SK-N-SH (cell line): ENCODE measurements at regions not wholly inside any gene's neighbourhood (a gene's known extent, or its start where the extent isn't known, plus 50 kb on each side); places are given as distances from the start of the nearest gene placed in this dataset.

ENCODE experiments used
- CTCF ChIA-PET: fragments of 300-600, 350-600 bp; formaldehyde crosslinking; extraction: SDS; loops from one replicate; lab custom pipeline; 2021; lab: Yijun Ruan, JAX
- POLR2A ChIA-PET: fragments of 350-600 bp; sonication (Branson Sonifier 250); formaldehyde crosslinking; extraction: SDS; loops from one replicate; lab custom pipeline; 2020; ENCODE audit warnings: antibody characterized with exemption, inconsistent platforms; lab: Yijun Ruan, JAX
- DNase-seq: peaks from one replicate; pipeline ENCODE4 v3.0.0; 2012
- H2AFZ ChIP-seq: fragments of 200-600 bp; sonication (generic); 2 replicates; pipeline ENCODE4 v1.8.1; 2016; ENCODE audit warnings: antibody characterized with exemption, mild to moderate bottlenecking, low read depth
- H3F3A ChIP-seq: fragments of 200-600 bp; sonication (generic); replicated peaks from 2 replicates; pipeline ENCODE3; 2016; ENCODE audit warnings: antibody characterized with exemption, mild to moderate bottlenecking; ENCODE audit not compliant: insufficient read depth
- H3K27ac ChIP-seq, 2 experiments: fragments of 200-500 bp in 1 of 2; fragments of 200-600 bp in 1 of 2; sonication (Bioruptor generic) in 1 of 2; sonication (generic), shearing (Covaris generic) in 1 of 2; 2 replicates each; pipeline versions ENCODE4 v1.5.1 to v1.6.1; 2014 to 2016; ENCODE audit warnings: low read depth in 2 of 2, inconsistent platforms in 1 of 2, low read length in 1 of 2, mild to moderate bottlenecking in 1 of 2, mixed read lengths in 1 of 2
- H3K27me3 ChIP-seq: fragments of 200-600 bp; sonication (generic), shearing (Covaris generic); 2 replicates; pipeline ENCODE4 v1.6.1; 2016; ENCODE audit warnings: mixed run types; ENCODE audit not compliant: insufficient read depth
- H3K36me3 ChIP-seq, 2 experiments: fragments of 200-500 bp in 1 of 2; fragments of 200-600 bp in 1 of 2; sonication (Bioruptor generic) in 1 of 2; sonication (generic) in 1 of 2; replicated peaks in 1 of 2; 2 replicates each; pipeline versions ENCODE3 to v1.5.1; 2014 to 2016; ENCODE audit warnings: low read length in 1 of 2, mild to moderate bottlenecking in 1 of 2; ENCODE audit not compliant: insufficient read depth in 2 of 2, control insufficient read depth in 1 of 2
- H3K4me1 ChIP-seq, 2 experiments: fragments of 200-500 bp in 1 of 2; fragments of 200-600 bp in 1 of 2; sonication (Bioruptor generic) in 1 of 2; sonication (generic), shearing (Covaris generic) in 1 of 2; 2 replicates each; pipeline versions ENCODE4 v1.5.1 to v1.6.1; 2014 to 2016; ENCODE audit warnings: low read depth in 1 of 2, low read length in 1 of 2, mixed run types in 1 of 2; ENCODE audit not compliant: insufficient read depth in 2 of 2, control insufficient read depth in 1 of 2
- H3K4me2 ChIP-seq: fragments of 200-600 bp; sonication (generic), shearing (Covaris generic); 2 replicates; pipeline ENCODE4 v1.6.1; 2017; ENCODE audit warnings: mixed run types
- H3K4me3 ChIP-seq, 2 experiments: fragments of 200-500 bp in 1 of 2; fragments of 200-600 bp in 1 of 2; sonication (Bioruptor generic) in 1 of 2; sonication (generic), shearing (Covaris generic) in 1 of 2; 2 replicates each; pipeline versions ENCODE4 v1.5.1 to v1.8.1; 2014 to 2016; ENCODE audit warnings: low read depth in 2 of 2, inconsistent platforms in 1 of 2, low read length in 1 of 2, mild to moderate bottlenecking in 1 of 2, mixed read lengths in 1 of 2, moderate library complexity in 1 of 2
- H3K79me2 ChIP-seq: fragments of 200-600 bp; sonication (generic); 2 replicates; pipeline ENCODE4 v1.8.1; 2017; ENCODE audit warnings: mild to moderate bottlenecking; ENCODE audit not compliant: insufficient read depth
- H3K9ac ChIP-seq: fragments of 200-600 bp; sonication (generic); 2 replicates; pipeline ENCODE4 v1.6.1; 2017; ENCODE audit warnings: mixed run types
- H3K9me2 ChIP-seq: fragments of 200-600 bp; sonication (generic); 2 replicates; pipeline ENCODE4 v1.6.1; 2017; ENCODE audit warnings: mixed run types
- H3K9me3 ChIP-seq: fragments of 200-600 bp; sonication (generic); 2 replicates; pipeline ENCODE4 v1.6.1; 2017; ENCODE audit warnings: mixed run types, mild to moderate bottlenecking, moderate library complexity
- H4K20me1 ChIP-seq: fragments of 200-600 bp; sonication (generic); 2 replicates; pipeline ENCODE4 v1.6.1; 2017; ENCODE audit warnings: mild to moderate bottlenecking, mixed run types; ENCODE audit not compliant: insufficient read depth
- CHD2 ChIP-seq: fragments of 150-350 bp; IDR thresholded peaks from 2 replicates; pipeline ENCODE4 v1.6.1; 2018; ENCODE audit warnings: low read length; ENCODE audit not compliant: partially characterized antibody
- EP300 ChIP-seq, 2 experiments: IDR thresholded peaks; 2 replicates each; pipeline versions ENCODE4 v1.4.0 to v1.6.1; 2012; ENCODE audit warnings: borderline replicate concordance in 1 of 2, low read depth in 1 of 2, low read length in 1 of 2
- EZH2phosphoT487 ChIP-seq: fragments of 200-600 bp; sonication (generic); IDR thresholded peaks from 2 replicates; pipeline ENCODE4 v1.6.1; 2017; ENCODE audit warnings: low read depth, mixed run types, mild to moderate bottlenecking, antibody characterized with exemption, moderate library complexity, borderline replicate concordance
- FOSL2 ChIP-seq: IDR thresholded peaks from 2 replicates; pipeline ENCODE4 v1.4.0; 2012; ENCODE audit warnings: low read depth, mild to moderate bottlenecking, moderate library complexity, borderline replicate concordance
- GABPA ChIP-seq: IDR thresholded peaks from 2 replicates; pipeline ENCODE4 v1.4.0; 2012; ENCODE audit warnings: low read depth, mild to moderate bottlenecking
- GATA2 ChIP-seq: sonication (generic); formaldehyde crosslinking; IDR thresholded peaks from 2 replicates; pipeline ENCODE4 v1.5.0; 2020; ENCODE audit warnings: mild to moderate bottlenecking, missing genetic modification reagents
- MEF2A ChIP-seq: IDR thresholded peaks from 2 replicates; pipeline ENCODE4 v1.4.0; 2012; ENCODE audit warnings: low read depth, borderline replicate concordance
- MXI1 ChIP-seq: IDR thresholded peaks from 2 replicates; pipeline ENCODE4 v1.6.1; 2012; ENCODE audit warnings: mild to moderate bottlenecking, low read depth, low read length, improper control_type of control experiment
- POLR2AphosphoS5 ChIP-seq: IDR thresholded peaks from 2 replicates; pipeline ENCODE4 v1.6.1; 2012; ENCODE audit warnings: low read depth, low read length
- RCOR1 ChIP-seq: fragments of 150-350 bp; IDR thresholded peaks from 2 replicates; pipeline ENCODE4 v1.6.1; 2017; ENCODE audit warnings: antibody characterized with exemption, low read length
- RFX5 ChIP-seq: IDR thresholded peaks from 2 replicates; pipeline ENCODE4 v1.6.1; 2012; ENCODE audit warnings: mild to moderate bottlenecking, improper control_type of control experiment, low read length
- RXRA ChIP-seq: IDR thresholded peaks from 2 replicates; pipeline ENCODE4 v1.4.0; 2012; ENCODE audit warnings: low read depth, mild to moderate bottlenecking, borderline replicate concordance
- SMC3 ChIP-seq: IDR thresholded peaks from 2 replicates; pipeline ENCODE4 v1.6.1; 2012; ENCODE audit warnings: low read depth, low read length, improper control_type of control experiment
- TEAD4 ChIP-seq: IDR thresholded peaks from 2 replicates; pipeline ENCODE4 v1.4.0; 2012; ENCODE audit warnings: mild to moderate bottlenecking, borderline replicate concordance; ENCODE audit not compliant: insufficient read depth
- YY1 ChIP-seq: IDR thresholded peaks from 2 replicates; pipeline ENCODE4 v1.4.0; 2012; ENCODE audit warnings: low read depth, mild to moderate bottlenecking
- WGBS: methylation state at CpG from one replicate; pipeline ENCODE4 v1.1.6; 2017; ENCODE audit warnings: low lambda C conversion rate; 5-methylcytosine and 5-hydroxymethylcytosine counted together
- TF ChIP-seq, protein P1 (sequence below): IDR thresholded peaks from 2 replicates; pipeline ENCODE4 v1.4.0; 2012; ENCODE audit warnings: low read depth, borderline replicate concordance
- TF ChIP-seq, protein P2 (sequence below): IDR thresholded peaks from 2 replicates; pipeline ENCODE4 v1.4.0; 2012; ENCODE audit warnings: low read depth, borderline replicate concordance
- TF ChIP-seq, protein P3 (sequence below): fragments of 150-350 bp; IDR thresholded peaks from 2 replicates; pipeline ENCODE4 v1.6.1; 2017; ENCODE audit warnings: antibody characterized with exemption, low read length, low read depth, borderline replicate concordance

DNA sequence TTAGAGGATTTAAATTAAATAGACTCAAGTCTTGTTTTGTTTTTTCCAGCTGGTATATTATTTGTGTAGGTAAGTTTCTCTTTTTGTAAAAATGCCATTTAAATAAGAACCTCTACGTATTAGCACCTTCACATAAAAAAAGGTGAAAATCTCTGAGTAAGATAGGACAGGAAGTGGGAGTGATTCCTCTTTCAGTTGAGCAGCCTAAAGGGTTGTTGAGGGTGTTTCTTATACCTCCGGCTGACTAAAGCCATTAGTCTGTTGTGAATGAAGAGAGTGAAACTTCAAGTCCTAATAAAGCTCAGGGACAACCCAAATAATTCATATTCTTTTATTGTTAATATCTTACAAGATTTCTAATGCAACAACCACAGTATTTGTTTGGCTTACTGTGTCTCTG lies 188.7 kb downstream of the CHRM3 start (continued):
- TF ChIP-seq, protein P1, sequence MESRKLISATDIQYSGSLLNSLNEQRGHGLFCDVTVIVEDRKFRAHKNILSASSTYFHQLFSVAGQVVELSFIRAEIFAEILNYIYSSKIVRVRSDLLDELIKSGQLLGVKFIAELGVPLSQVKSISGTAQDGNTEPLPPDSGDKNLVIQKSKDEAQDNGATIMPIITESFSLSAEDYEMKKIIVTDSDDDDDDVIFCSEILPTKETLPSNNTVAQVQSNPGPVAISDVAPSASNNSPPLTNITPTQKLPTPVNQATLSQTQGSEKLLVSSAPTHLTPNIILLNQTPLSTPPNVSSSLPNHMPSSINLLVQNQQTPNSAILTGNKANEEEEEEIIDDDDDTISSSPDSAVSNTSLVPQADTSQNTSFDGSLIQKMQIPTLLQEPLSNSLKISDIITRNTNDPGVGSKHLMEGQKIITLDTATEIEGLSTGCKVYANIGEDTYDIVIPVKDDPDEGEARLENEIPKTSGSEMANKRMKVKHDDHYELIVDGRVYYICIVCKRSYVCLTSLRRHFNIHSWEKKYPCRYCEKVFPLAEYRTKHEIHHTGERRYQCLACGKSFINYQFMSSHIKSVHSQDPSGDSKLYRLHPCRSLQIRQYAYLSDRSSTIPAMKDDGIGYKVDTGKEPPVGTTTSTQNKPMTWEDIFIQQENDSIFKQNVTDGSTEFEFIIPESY = no peak
- TF ChIP-seq YY1 (no peak), POLR2AphosphoS5 (no peak), GABPA (no peak), MEF2A (no peak), SMC3 (no peak)

DNA sequence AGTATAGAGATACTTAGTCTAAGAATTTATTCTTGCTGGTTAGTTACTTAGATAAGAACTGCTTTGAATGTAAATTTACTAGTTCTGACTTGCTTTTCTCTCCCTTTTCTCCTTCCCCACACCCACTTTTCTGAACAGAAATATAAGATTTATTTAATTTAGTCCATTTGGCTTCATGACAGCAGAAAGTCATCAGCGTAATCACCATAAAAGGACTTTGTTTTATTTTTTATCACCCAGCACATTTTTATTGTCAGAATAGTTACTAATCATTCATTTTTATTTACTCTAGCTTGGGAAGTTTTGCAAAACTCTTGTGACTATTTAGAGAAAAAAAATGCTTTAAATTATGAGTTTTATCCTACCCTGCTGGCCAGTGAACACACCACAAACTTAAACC lies 197.2 kb downstream of the CHRM3 start:
- CTCF ChIA-PET = interaction anchor here (1.0 kb wide), 1 partner anchor 126 kb away, joined by 4 read pairs; no protein-coding TSS in a partner anchor
- no peaks in the 10 kb centered on the region for H3K9me3 ChIP-seq

More for the DNA sequence above, 197.2 kb downstream of the CHRM3 start:
- Histone ChIP-seq H3K9ac (no peak overlapping the region), H3K4me2 (no peak overlapping the region), H3F3A (no peaks in the 10 kb centered on the region), H3K4me1 (peaks cover 0 to 11% of the 10 kb centered on the region in 2 experiments; a peak in 2 of 4 replicates), H3K79me2 (no peaks in the 10 kb centered on the region), H3K4me3 (no peak overlapping the region), H3K27me3 (no peaks in the 10 kb centered on the region), H3K27ac (no peak overlapping the region; a peak in 1 of 4 replicates), H3K36me3 (peaks cover 0 to 4% of the 10 kb centered on the region in 2 experiments), H2AFZ (no peak overlapping the region), H4K20me1 (no peaks in the 10 kb centered on the region), H3K9me2 (no peaks in the 10 kb centered on the region)
- POLR2A ChIA-PET = no interaction called here
- WGBS = 72% methylated on average over 1 of the region's 1 CpG
- TF ChIP-seq MEF2A (no peak), RXRA (no peak), FOSL2 (no peak), YY1 (no peak), EZH2phosphoT487 (no peak), RFX5 (no peak), GATA2 (no peak), TEAD4 (no peak), CHD2 (no peak), RCOR1 (no peak), POLR2AphosphoS5 (no peak), EP300 (IDR thresholded peaks at IDR 0.05; ENCODE audit: borderline replicate concordance in 1 of 2, low read depth in 1 of 2, low read length in 1 of 2) (no peak), MXI1 (no peak)
- TF ChIP-seq, protein P2, sequence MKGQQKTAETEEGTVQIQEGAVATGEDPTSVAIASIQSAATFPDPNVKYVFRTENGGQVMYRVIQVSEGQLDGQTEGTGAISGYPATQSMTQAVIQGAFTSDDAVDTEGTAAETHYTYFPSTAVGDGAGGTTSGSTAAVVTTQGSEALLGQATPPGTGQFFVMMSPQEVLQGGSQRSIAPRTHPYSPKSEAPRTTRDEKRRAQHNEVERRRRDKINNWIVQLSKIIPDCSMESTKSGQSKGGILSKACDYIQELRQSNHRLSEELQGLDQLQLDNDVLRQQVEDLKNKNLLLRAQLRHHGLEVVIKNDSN = no peak
- TF ChIP-seq, protein P3, sequence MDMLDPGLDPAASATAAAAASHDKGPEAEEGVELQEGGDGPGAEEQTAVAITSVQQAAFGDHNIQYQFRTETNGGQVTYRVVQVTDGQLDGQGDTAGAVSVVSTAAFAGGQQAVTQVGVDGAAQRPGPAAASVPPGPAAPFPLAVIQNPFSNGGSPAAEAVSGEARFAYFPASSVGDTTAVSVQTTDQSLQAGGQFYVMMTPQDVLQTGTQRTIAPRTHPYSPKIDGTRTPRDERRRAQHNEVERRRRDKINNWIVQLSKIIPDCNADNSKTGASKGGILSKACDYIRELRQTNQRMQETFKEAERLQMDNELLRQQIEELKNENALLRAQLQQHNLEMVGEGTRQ = no peak
- TF ChIP-seq, protein P1 = no peak
- no peak for DNase-seq
